ENCODE measurements at regions not wholly inside any gene's neighbourhood (a gene's known extent, or its start where the extent isn't known, plus 50 kb on each side); places are given as distances from the start of the nearest gene placed in this dataset.

GRCh38 chr15:96011136-96011535, 319.4 kb upstream of the NR2F2 start:
- TF ChIP-seq SP1 (IDR thresholded peaks at IDR 0.05; ENCODE audit: low read depth, low read length), result no peak
- no peak for TF ChIP-seq JUN (IDR thresholded peaks at IDR 0.05; ENCODE audit: low read depth, low read length)
- no peak for TF ChIP-seq CTCF (IDR thresholded peaks at IDR 0.05; ENCODE audit: control extremely low read depth in 1 of 3, insufficient read depth in 1 of 3, low read depth in 1 of 3, low read length in 3 of 3)

All from H1 (cell line).